ENCODE measurements at regions not wholly inside any gene's neighbourhood (a gene's known extent, or its start where the extent isn't known, plus 50 kb on each side); places are given as distances from the start of the nearest gene placed in this dataset.

GRCh38 chr3:176723758-176724393 is 473.4 kb downstream of the TBL1XR1 start:
- no peak for TF ChIP-seq TAF1 (CRISPR knock-in tag; IDR thresholded peaks at IDR 0.05)
- TF ChIP-seq STAT5B (CRISPR knock-in tag; IDR thresholded peaks at IDR 0.05): no peak
- no peak for TF ChIP-seq GATAD2A (CRISPR knock-in tag; IDR thresholded peaks at IDR 0.05)
- no peak for TF ChIP-seq CHD2 (IDR thresholded peaks at IDR 0.05; ENCODE audit: low read depth, low read length)
- TF ChIP-seq MAZ (IDR thresholded peaks at IDR 0.05; ENCODE audit: borderline replicate concordance, low read depth, low read length): no peak
- TF ChIP-seq MAZ (CRISPR knock-in tag; IDR thresholded peaks at IDR 0.05; ENCODE audit: low read depth): no peak
